CD4-positive, alpha-beta T cell treated with Interleukin-6 at 100 ng/mL for 8 hours (primary cell): ENCODE measurements at regions not wholly inside any gene's neighbourhood (a gene's known extent, or its start where the extent isn't known, plus 50 kb on each side); places are given as distances from the start of the nearest gene placed in this dataset.

ENCODE experiments used
- DNase-seq: peaks from one replicate; pipeline ENCODE4 v3.0.0-alpha.2; 2020; ENCODE audit warnings: mixed read lengths, low spot score

GRCh38 chr10:128971374-128972035 lies 495.5 kb upstream of the MGMT start:
- DNase-seq: no peak

- no peak for DNase-seq
Observed at GRCh38 chr10:128972036-128972405, 495.0 kb upstream of the MGMT start.

GRCh38 chr10:128973221-128973620 lies 493.8 kb upstream of the MGMT start:
- no peak for DNase-seq

GRCh38 chr10:128976856-128977255 lies 490.2 kb upstream of the MGMT start:
- no peak for DNase-seq

GRCh38 chr10:128978211-128978610 lies 488.8 kb upstream of the MGMT start:
- no peak for DNase-seq

- no peak for DNase-seq
Observed at GRCh38 chr10:128979405-128979804, 487.6 kb upstream of the MGMT start.

- no peak for DNase-seq
Observed at GRCh38 chr10:128981251-128981650, 485.8 kb upstream of the MGMT start.

- no peak for DNase-seq
Observed at GRCh38 chr10:128981881-128982615, 485.0 kb upstream of the MGMT start.

GRCh38 chr10:128982616-128982915 lies 484.5 kb upstream of the MGMT start:
- no peak for DNase-seq

GRCh38 chr10:128985036-128985435 lies 482.0 kb upstream of the MGMT start:
- no peak for DNase-seq

- DNase-seq: no peak
Observed at GRCh38 chr10:128990986-128991385, 476.1 kb upstream of the MGMT start.

GRCh38 chr10:128992770-128993169 lies 474.3 kb upstream of the MGMT start:
- no peak for DNase-seq

GRCh38 chr10:128993443-128993842 lies 473.6 kb upstream of the MGMT start:
- no peak for DNase-seq

- DNase-seq: no peak
Observed at GRCh38 chr10:128993911-128994538, 473.0 kb upstream of the MGMT start.

GRCh38 chr10:128994598-128995143 lies 472.4 kb upstream of the MGMT start:
- no peak for DNase-seq

- DNase-seq: no peak
Observed at GRCh38 chr10:128995676-128996075, 471.4 kb upstream of the MGMT start.

GRCh38 chr10:128996092-128996491 lies 470.9 kb upstream of the MGMT start:
- DNase-seq: no peak

- no peak for DNase-seq
Observed at GRCh38 chr10:128998101-128998805, 468.8 kb upstream of the MGMT start.

GRCh38 chr10:129004398-129004797 lies 462.6 kb upstream of the MGMT start:
- DNase-seq: no peak

GRCh38 chr10:129005080-129005479 lies 462.0 kb upstream of the MGMT start:
- DNase-seq: no peak

- no peak for DNase-seq
Observed at GRCh38 chr10:129005804-129006203, 461.2 kb upstream of the MGMT start.

- no peak for DNase-seq
Observed at GRCh38 chr10:129018511-129018910, 448.5 kb upstream of the MGMT start.
